ENCODE measurements at regions not wholly inside any gene's neighbourhood (a gene's known extent, or its start where the extent isn't known, plus 50 kb on each side); places are given as distances from the start of the nearest gene placed in this dataset.
A peak's percentile ranks its signal among the peaks of the same experiment; 100 is the strongest.

DNA sequence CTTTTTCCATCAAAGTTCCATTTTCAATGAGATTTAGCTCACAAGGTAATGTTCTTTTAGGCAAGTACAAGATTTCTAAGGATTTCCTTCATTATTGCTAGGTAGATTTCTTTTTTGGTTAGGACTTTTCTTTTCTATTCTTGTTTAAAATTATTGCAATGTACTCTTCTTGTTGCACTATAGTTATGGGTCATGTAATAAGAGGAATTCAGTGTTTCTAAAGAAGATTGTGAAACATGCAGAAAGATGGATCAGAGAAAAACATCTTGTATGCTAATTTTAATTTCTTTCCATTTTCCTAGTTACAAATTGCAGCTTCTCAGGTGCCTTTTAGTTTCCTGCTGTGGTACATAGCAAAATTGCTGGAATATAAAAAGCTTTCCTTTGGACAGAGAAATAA, 56.1 kb downstream of the BTG1 start:
- peak; percentile 19 to 21 for DNase-seq

DNA sequence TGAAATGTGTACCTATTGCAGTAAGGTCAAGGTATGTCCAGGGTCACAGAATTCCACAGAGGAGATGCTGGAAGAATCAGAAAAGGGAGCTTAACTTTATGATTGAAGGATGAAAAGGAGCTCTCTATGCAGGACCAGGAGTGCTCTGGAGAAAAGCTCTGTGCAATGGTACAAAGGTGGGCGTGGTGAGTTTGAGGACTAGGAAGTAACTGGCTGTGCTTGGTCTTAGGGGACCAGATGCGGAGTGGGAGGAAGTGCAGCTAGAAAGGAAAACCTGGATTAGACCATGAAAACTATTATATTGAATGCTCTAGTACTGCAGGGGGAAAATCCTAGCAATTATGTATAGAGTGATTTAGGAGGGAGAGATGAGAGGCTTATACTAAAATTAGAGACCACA, 56.8 kb downstream of the BTG1 start:
- no peak for DNase-seq

DNA sequence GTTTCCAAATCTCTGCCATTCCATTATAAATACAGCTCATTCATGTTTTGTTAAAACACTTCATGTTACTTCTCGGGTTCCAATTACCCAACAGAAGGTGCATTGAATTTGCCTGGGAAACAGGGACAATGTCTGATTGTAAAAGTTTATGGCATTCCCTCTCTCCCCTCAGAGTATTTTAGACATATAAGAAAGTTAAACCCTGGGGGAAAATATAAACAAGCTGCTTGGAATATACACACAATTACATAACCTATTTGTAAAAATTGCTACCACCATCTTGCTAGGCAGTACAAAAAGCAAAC, 60.0 kb downstream of the BTG1 start:
- DNase-seq = no peak

DNA sequence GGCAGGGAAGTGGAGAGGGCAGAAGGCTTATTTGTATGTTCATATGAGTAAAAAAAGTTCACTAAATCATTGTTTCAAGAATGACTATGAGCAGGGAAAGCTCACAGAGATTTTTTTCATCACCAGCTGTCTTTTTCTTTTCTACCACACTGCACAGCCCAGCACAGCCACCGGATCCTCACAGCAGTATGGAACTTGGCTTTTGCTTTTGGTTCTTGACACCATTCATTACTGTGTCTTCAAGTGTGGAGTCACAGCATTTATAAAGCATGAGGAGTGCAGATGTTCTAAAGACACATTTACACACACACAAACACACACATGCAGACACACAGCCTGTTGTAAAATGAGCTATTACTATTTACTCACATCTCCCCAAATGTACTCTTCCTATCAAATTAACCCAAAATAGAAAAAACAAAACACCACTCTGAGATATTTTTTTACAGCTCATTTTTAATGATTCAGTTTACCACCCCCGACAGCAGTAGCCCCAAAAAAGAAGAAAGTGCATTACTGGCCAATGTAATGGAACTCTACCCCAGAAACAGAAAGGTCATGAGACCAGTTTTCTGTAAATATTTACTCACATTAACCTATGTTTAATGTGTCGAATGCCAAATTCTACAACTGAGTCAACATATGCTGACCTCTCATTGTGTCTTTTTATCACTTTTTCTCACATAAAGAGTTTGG, 60.5 kb downstream of the BTG1 start:
- DNase-seq = no peak

DNA sequence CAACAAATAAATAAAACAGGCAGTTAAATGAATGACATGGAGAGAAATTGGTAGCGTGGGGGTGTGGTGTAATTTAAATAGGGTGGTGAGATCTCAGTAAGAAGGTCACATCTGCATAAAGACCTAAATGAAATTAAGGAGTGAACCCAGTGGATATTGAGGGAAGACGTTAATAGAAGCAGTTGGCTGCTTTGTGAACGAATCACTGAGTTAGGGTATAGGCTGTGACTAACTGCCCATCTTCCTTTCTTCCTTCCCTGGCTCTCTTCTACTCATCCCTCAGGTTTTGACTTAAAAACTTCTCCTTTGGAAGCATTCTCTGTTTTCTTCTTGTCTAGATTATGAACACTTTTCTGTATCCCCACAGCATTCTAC, 64.7 kb downstream of the BTG1 start:
- no peak for DNase-seq

DNA sequence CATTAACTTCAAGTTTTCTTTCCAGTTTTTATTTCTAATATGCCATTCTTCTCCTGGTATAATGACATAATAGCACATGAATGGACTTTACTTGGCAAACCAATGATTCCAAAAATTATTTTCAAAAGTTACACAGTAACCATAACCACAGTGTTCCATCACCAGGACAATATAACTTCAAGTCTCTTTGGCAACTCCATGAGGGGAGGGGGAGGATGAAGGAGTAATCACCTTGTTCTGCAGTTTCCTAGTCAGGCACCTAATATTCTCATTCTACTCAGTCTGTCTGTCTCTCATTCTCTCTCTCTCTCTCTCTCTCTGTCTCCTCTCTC, 66.6 kb downstream of the BTG1 start:
- no peak for DNase-seq

DNA sequence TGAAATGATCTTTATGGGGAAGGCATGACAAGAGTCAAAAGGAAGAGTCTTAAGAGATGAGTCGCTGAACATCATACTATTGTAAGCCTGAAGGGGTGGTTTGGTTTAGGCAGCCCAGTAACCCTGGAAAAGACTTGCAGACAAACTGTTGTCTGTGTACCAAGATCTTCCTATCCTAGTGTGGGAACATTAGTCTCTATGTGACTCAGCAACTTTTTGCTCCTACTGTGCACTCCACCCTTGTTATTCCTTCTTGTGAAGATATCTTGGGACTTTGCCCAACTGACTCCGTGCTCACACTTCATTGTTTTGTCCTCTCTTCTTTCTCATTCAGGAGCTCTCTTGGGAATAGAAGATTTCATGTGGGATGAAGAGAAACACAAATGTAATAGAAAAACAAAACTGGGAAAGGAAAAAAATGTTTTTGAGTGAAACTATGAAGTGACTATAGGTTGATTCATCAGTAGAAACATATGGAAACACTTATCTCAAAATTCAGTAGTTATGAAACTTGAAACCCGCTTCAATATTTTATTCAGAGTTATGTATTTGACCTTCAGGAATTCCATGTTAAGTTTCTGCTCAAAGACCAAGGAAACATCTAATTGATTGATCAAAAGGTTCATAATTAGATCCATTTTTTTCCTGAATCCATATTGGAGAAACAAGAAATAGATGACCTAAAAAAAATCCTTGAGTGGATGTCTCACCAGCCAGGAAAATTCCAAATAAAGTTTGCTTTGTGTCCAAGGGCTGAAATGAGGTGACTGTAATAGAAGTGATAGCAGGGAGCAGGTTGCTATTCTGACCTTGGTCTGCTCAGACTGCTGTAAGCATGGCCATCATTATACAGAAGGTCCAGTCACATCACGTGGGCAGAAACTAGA, 67.2 kb downstream of the BTG1 start:
- DNase-seq = peak; percentile 14 to 32

DNA sequence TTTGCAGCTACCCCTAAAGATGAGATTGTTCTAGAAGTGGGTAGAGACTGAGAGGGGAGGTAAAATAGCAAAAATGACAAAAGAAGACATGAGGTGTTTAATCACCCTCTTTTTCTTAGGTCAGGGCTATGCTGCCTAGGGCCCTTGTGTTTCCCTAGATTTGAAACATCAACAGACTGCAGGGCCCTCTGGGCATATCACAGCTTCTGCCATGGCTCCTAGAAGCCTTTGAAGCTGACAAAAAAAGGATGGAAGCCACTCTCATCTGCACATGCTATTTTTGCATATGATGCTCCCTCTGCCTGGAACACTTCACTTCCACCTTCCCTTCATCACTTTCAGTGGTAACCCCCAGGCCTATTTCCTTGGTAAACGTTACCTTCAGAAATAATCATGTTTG, 68.1 kb downstream of the BTG1 start:
- DNase-seq = no peak

DNA sequence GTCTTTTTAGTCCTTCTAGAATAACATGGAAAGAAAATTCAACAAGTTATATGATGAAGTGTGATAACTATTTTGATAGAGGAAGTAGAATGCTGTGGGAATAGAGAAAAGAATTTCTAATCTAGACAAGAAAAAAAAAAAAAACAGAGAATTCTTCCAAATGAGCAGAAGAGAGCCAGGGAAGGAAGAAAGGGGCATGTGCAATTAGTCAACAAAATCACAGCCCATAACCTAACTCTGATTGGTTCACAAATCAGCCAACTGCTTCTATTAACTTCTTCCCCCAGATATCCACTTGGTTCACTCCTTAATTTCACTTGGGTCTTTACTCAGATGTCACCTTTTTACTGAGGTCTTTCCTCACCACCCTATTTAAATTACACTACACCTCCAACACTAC, 69.5 kb downstream of the BTG1 start:
- no peak for DNase-seq

DNA sequence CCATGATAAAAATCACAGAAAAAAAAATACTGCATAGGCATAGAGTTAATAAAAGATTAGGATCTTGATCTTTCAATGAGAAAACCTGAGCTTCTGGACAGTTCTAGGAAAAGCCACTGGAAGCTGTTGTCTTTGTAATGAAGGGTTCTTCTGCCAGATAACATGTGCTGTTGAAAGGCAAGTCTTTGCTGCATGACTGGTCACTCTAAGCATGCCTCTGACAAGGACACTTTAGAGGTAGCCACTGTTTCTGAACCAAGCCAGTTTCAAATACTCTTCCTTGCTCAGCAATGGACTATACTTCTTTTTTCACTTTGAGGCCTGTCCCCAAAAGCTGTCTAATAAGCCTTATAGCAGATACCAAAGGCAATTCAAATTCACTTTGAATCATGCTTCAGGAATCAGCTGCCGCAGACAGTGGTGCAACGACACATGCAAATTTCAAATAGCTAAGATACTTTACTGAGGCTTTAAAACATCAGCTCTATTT, 70.2 kb downstream of the BTG1 start:
- no peak for DNase-seq

DNA sequence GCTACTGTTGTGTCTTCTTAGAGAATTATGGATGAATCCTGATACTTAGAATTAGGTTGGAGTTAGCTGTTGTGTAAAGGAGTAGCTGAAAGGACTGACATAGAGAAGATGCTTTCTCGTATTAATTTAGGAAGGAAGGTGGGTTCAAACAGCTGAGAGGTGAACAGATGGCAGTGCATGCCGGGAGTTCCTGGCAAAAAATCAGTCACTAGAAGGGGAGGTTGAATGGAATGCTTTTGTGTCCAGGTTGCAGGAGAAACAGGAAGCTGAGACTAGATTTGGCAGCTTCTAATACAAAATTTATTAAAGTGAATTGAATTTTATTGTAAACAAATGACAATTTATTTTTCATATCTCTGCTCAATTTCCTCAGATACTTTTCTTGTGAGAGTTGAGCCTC, 70.8 kb downstream of the BTG1 start:
- no peak for DNase-seq

DNA sequence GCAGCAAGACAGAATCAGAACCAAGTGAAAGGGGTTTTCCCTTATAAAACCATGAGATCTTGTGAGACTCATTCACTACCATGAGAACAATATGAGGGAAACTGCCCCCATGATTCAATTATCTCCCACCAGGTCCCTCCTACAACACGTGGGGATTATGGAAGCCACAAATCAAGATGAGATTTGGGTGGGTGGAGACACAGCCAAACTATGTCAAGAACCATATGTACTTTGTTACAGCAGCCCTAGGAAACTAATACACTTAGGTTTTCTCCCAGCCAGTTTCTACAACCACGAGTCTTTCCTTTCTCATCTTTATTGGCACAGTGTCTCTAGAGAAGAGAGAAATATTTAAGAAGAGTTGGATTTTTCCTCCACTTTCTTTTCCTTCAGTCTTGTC, 72.6 kb downstream of the BTG1 start:
- no peak for DNase-seq

DNA sequence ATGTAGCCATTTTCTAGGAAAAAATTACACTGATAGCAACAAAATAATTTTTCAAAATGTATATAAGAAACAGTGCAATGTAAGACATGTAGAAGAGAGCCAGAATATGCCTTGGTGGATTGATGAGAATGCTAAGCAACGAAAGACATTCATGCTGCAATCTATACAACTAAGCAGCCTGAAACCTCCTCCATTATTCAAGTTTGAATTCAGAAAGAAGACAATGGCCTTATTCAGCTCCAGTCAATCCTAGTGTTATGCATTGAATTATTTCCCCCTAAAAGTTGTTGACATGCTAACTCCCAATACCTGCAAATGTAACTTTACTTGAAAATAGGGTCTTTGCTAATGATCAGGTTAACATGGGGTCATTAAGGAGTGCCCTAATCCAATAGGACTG, 73.5 kb downstream of the BTG1 start:
- DNase-seq = no peak

DNA sequence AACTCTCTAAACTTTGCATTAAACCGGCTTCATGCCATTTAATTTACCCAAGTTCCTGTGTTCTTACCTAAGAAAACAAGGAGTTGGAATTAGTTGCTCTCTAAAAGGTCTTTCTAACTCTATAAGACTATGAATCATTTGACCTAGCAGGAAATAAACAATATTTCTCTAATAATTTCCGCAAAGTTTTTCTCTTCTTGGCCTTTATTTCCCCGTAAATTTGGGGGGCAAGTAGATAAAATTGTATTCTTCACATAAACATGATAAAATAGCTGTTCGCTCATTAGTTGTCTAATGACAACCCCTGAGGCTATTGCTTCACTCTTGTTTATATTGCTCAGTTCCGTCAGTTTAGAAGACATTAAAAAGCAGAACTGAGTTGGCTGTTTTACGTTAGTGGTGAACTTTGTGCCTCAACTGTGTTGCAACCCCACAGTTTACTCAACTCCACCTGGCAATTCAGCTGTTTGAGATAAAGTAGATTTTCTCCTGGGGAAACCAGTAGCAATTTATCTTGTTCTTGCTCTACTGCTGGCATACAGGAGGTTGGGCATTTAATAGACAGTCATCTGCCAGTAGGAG, 74.7 kb downstream of the BTG1 start:
- DNase-seq = peak; percentile 95 to 97

DNA sequence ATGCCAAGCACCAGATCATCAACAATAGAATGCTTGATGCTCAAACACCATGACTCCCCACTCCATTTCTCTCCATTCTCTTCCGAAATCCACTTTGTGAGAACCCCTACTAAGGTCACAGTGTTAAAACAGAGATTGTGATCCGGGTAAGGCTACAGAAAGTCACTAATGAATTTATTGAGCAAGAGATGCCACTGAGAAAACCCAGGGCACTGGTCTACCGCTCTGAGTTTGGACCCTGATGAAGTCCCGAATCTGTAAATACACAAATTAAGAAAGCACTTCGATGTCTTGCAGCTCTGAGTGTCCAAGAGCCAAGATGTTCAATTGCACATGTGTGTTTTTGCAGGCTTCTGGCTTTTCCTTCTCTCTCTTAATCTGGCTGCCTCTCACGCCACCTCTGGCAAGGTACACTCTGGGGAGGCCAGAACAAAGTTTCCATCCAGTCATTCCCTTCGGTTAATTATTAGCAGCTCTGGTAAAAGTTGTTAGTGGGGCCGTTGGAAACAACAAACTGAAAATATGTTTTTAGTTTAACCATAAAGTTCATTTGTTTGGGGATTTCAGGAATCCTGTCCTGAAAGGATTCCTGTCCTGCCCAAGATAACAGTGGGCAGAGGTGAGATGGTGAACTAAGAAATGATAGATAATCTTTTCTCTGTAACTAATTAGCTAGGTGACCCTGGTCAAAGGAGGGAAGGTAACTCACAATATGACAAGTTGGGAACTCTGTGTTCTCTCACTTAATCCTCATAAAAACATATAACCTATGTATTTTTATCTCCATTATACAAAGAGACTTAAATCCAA, 75.4 kb downstream of the BTG1 start:
- no peak for DNase-seq

DNA sequence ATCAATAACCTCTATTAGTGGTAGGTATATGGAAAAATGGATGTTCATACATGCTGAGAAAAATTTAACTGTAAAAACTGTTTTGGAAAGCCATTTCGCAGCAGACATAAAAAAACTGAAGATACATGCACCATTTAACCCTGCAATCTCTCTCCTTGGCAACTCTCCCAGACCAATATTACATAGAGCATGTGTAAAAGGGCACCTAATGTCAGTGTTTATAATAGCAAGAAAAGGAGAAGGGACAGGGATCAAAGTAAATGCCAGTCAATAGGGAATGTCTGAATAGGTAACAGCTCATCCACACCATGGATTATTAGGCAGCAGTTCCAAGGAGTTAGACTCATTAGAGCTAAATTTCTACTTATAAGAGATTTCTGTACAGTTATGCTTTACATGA, 77.2 kb downstream of the BTG1 start:
- peak; percentile 50 to 51 for DNase-seq

DNA sequence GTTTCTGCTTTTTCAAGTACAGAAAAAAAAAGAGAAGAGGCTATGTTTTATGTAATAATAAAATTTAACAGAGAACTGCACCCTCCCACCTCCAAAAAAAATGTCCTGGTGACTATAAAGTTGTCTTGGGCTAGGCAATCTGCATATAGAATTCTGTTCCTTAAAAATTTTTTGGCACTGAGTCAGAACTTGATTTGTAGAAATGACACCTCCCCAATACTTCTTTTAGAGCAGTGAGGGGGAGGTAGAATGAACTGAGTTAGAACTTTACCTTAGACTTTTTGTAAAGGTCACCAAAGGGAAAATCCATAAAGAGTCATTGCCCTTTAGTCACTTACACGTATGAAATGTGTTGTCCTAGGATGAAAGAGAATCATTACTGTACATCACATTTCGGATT, 80.0 kb downstream of the BTG1 start:
- peak in 1 of 2 experiments; percentile 11 for DNase-seq

DNA sequence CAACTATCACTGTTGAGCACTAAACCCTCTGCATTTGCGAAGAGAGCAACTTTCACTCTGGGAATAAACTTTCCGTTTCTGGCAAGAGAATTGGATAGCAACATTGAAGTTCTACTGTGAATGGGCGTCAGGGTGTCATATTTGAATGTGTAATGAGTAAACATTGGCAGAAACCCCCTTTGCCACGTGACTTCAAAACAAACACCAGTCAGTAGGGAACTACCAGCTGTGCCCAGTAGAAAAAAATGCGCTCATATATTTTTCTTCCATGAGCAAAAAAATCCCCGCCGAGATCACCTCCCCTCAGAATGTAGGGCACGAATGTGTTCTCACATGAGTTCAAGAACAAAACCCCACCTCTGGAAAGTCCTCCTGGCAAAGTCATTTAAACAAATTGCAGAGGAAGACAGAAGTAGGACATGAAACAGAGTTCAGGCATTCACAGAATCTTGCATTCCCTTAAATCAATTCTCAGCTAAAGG, 80.6 kb downstream of the BTG1 start:
- no peak for DNase-seq

DNA sequence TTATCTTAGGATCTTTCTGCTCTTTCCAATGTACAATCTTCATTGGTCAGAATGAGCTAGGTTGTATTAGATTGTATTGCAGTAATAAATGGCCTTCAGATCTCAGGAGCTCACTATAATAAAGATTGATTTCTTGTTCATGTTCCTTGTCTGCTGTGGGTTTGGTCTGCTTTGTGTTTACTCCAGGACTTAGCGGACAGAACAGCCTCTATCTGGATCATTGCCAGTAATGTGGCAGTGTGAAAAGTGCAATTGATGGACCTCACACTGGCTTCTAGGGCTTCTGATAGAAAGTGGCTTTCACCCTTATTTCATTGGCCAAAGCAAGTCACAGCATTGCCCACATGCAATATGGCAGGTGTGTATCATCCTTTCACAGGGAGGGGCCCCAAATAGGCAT, 81.2 kb downstream of the BTG1 start:
- no peak for DNase-seq

DNA sequence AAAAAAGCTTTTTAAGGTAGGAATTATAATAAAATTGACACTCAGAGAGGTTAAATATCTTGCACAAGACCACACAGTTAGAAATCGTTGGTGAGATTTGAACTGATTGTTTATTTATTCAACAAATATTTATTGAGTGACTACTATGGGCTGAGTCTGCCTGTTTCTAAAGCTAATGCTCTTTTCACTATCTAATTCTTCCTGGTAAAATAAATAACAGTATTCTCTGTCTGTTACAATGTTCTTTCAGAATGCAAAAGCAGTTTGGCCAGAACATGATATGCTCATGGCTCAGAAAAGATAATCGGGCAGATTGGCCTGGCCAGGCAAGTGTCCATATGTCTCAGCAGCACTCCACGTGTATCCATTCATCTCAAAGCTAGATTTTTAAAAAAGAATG, 82.0 kb downstream of the BTG1 start:
- DNase-seq = no peak

DNA sequence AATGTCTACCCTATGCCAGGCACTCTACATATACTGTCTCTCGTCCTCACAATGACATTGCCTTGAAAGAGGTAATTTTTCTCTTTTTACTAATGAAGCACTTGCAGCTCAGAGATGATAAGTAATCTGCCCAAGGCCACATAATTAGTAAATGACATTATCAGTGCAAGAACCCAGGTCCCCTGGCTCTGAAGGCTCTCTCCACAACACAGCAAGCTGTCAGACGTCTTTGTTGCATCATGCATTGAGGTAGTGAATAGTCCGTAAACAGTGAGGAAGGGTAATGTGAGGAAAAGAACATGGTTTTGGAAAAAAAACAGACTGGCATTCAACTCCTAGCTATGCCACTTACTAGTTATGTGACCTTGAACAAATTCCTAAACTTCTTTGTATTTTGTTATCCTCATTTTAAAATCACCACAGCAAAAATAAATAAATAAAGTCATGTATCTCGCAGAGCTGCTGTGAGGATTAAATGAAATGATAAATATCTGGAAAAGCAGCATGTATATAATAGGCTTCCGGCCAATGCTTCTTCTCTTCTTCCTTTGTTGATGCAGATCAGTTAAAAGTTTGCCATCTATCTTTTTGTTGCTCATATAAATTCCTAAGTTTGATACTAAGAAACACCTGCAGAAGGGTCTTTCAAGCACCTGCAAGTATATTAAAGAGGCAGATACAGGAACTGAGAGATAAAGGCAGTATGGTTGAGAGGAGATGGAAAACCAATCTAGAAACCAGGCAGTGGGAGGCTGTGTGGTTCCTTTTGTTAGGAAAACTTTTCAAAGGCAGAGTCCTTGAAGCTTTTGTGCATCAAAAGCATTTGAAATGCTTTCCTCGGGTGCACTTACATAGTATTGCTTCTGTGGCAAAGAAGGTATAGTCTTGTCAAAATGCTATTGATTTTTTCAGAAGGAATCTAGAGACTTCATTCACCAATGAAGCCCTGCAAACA, 82.8 kb downstream of the BTG1 start:
- no peak for DNase-seq

DNA sequence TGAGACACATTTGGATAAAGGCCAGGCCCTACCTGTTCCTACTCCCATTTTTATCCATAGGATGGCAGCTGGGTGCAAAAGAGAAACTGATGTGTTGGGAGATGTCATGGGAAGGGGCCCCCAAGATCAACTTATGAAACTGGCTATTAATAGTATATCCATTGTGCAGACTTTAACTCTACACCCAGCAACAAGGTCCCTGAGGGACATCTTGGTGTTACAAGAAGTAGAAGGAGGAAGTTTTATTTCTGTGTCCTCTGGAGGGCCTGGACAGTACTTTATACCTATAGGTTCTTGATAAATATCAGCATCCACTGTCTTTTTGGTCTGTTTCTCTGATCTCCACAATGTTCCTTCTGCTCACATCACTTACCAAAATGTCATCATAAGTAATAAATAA, 84.6 kb downstream of the BTG1 start:
- no peak for DNase-seq

Measured in AML-193 (cell line).